Pulmonary artery endothelial cell (primary cell): ENCODE measurements at regions not wholly inside any gene's neighbourhood (a gene's known extent, or its start where the extent isn't known, plus 50 kb on each side); places are given as distances from the start of the nearest gene placed in this dataset.
"Not testable (repeated sequence)": the region's sequence is repeated elsewhere in the genome, so short reads cannot be mapped to it uniquely, and the experiment has no call there.

ENCODE experiments used
- DNase-seq: peaks from one replicate; pipeline ENCODE4 v3.0.0-alpha.2; 2011; ENCODE audit warnings: low read depth, low spot score

GRCh38 chr14:71430321-71430677, 501.9 kb upstream of the RGS6 start:
- no peak for DNase-seq

- DNase-seq, result no peak
Observed at GRCh38 chr14:71430678-71431376, 501.4 kb upstream of the RGS6 start.

DNA sequence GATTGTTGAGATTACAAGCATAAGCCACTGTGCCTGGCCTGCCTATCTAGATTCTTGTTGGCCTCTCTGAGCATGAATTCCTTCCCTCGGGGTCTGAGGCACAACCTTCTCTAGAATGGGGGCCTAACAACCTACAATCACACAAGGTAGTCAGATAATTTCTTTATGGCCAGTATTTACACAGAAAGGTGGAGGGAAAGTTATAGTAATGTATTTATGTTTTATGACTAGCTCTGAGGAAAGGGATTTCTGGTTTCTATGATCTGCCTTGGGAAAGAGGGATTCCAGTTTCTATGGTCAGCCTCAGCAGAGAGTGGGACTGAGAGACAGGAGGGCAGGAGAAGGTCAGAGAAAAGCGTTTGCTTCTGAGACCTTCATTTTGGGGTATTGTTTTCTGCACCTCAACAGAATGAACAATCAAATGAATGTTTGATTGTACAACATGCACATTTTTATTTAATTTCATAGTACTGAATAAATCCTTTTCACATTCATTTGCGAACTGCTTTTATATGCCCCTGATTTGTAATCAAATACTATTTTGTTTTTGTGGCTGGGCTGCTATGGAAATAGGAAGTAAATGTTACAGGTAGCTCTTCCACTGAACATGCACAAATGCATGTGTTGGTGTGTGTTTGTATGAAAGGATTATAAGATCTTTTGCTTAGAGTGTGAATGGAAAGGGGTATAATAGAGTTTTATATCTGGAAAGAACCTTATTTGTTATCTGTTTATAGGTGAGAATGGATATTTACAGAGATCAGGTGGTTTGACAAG, 499.7 kb upstream of the RGS6 start:
- no peak for DNase-seq

GRCh38 chr14:71433303-71433702, 498.9 kb upstream of the RGS6 start:
- no peak for DNase-seq

- not testable (repeated sequence) for DNase-seq
Observed at GRCh38 chr14:71435641-71436040, 496.6 kb upstream of the RGS6 start.

GRCh38 chr14:71437870-71438269, 494.4 kb upstream of the RGS6 start:
- no peak for DNase-seq

- DNase-seq, result no peak
Observed at GRCh38 chr14:71438684-71439083, 493.5 kb upstream of the RGS6 start.

GRCh38 chr14:71441126-71441525, 491.1 kb upstream of the RGS6 start:
- DNase-seq, result no peak

DNA sequence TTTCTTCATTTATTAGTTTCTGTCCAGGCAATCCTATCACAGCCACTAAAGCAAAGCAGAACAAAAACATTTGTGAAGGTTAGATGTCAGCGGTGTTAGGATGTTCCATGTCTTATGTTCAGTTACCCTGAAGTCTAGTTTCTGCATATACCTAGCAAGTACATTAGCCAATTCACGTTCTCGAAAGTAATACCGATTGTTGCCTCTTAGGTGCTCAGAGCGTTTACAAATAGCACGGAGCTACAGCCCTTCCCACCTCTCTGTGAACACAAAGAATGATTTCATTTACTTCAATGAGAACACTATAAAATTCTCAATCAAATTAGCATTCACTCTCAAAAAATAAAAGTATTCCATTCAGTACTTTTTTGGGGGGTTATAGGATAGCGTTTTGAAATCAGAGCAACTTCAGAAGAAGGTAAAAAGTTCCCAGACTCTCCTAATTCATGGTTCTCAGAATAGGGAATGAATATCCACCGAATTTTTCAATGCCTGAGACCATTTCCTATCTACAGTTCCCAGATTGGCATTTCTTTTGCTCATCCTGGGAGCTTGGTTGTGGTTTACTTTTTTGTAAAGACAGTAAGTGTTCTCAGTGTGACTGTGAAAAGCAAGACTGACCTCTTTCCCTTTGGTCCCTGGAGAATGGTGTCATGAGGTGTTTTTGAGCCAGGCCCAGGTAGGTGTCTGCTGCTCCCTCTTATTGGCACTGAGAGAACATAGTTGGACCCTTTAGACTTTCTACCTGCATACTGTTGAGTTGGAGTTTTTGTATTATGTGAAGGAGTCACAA, 488.0 kb upstream of the RGS6 start:
- DNase-seq, result no peak

DNA sequence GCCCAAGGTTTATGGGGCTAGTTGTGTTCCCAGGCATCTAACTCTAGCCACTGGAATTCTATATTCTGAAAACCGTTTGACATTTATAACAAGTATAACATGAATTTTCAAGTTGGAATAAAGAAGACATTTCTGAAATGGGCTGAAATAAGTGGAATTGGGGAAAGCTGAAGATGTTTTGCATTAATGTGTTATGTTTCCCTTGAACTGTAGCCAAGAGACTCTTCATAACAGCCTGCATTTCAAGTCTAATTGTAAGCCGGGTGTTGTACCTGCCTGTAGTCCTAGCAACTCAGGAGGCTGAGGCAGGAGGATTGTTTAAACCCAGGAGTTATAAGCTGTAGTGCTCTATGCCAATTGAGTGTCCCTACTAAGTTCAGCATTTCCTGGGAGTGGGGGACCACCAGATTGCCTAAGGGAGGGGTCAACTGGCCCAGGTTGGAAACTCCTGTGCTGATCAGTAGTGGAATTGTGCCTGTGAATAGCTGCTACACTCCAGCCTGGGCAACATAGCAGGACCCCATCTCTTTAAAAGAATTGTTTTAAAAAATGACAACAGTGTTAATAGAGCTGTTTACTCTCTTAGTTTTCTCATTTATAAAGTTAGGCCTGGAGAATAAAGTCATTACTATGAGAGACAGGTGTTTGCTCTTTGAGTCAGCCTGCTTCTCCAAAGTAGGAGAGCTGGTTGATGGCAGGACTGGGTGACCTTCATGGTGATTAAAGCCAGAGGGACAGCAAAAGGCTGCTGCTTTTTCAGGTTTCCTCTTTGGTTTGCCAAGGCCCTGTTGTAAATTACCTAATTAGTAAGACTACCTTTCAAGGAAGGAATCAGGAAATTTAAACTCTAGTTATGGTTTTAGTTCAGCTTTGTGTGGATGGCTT, 483.6 kb upstream of the RGS6 start:
- DNase-seq, result no peak

GRCh38 chr14:71449316-71450055, 482.7 kb upstream of the RGS6 start:
- DNase-seq, result no peak

GRCh38 chr14:71451501-71451900, 480.7 kb upstream of the RGS6 start:
- no peak for DNase-seq

DNA sequence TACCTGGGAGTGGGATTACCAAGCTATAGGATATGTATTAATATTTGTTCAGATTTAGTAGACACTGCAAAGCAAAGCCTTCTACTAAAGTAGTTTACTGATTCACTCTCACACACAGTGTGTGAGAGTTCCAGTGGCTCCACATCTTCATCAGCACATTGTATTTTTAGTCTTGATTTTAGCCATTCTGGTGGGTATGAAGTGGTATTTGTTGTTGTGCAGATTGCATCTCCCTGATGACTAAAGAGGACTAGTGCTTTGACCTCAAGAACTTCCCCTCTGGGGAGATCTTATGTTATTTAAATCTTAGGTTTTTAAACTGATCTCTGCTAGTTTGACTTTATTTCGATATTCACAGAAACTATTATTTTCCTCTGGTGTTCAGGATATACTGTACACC, 479.7 kb upstream of the RGS6 start:
- DNase-seq, result no peak

GRCh38 chr14:71452987-71453386, 479.2 kb upstream of the RGS6 start:
- DNase-seq, result no peak

GRCh38 chr14:71454010-71454409, 478.2 kb upstream of the RGS6 start:
- DNase-seq, result no peak

GRCh38 chr14:71454513-71455332, 477.5 kb upstream of the RGS6 start:
- DNase-seq, result no peak

DNA sequence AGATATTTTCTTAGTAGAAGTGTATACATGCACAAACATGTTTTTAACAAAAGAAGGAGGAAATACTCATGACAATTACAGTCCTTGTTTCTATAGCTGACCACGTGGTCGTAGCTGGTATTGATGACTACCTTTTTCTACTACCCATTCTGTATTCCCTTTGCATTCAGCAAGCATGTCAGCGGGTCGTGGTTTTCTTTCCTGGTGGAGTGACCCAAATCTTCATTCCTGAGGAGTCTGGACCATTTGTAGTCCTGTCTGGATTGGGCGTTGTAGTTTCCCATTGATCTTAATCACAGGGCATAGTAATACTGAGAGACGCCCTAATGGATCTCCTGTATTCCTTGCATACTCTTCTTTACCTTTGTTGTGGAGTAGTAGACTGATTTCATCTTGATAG, 472.1 kb upstream of the RGS6 start:
- no peak for DNase-seq

GRCh38 chr14:71461617-71462016, 470.6 kb upstream of the RGS6 start:
- not testable (repeated sequence) for DNase-seq

GRCh38 chr14:71463807-71464206, 468.4 kb upstream of the RGS6 start:
- no peak for DNase-seq

GRCh38 chr14:71464840-71465239, 467.4 kb upstream of the RGS6 start:
- DNase-seq, result no peak
